GM23338 (cell line): ENCODE measurements at regions not wholly inside any gene's neighbourhood (a gene's known extent, or its start where the extent isn't known, plus 50 kb on each side); places are given as distances from the start of the nearest gene placed in this dataset.

Experiments used
- EZH2 ChIP-seq: fragments of 200-600 bp; sonication (generic); IDR thresholded peaks from one replicate; pipeline ENCODE4 v1.8.0; 2017; ENCODE audit warnings: antibody characterized with exemption, mild to moderate bottlenecking, low read depth; ENCODE audit not compliant: unreplicated experiment
- EZH2phosphoT487 ChIP-seq: fragments of 200-600 bp; sonication (generic); IDR thresholded peaks from one replicate; pipeline ENCODE4 v1.8.1; 2018; ENCODE audit warnings: antibody characterized with exemption; ENCODE audit not compliant: unreplicated experiment
- POLR2AphosphoS5 ChIP-seq: IDR thresholded peaks from 2 replicates; pipeline ENCODE4 v1.6.1; 2016; ENCODE audit warnings: antibody characterized with exemption, low read depth
- TF ChIP-seq, protein P1 (sequence below), 2 experiments: fragments of 200-600 bp in 1 of 2; sonication (generic) in 1 of 2; conservative IDR thresholded peaks; 2 replicates each; pipeline versions ENCODE4 v1.5.1 to v1.6.1; 2016 to 2017; ENCODE audit warnings: antibody characterized with exemption in 2 of 2, low read depth in 2 of 2, mild to moderate bottlenecking in 2 of 2, moderate library complexity in 1 of 2

DNA sequence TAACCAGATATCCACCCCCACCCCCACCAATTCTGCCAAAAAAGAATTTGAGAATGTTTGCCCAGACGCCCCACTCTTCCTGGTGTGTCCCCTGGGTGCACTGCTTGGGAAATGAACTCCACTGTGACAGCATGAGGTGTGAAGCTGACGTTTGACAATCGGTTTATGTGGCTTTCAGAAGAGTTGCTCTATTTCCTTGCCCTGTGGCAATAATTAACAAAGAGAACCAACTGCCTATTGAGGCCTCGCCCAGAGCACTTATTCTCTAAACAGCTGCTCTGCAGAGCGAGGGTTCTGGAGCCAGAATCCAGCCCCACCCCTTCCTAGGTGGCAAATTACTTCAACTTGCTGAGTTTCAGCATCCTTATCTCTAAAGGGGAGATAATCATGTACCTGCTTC, 115.8 kb upstream of the SIX3 start:
- TF ChIP-seq, protein P1, sequence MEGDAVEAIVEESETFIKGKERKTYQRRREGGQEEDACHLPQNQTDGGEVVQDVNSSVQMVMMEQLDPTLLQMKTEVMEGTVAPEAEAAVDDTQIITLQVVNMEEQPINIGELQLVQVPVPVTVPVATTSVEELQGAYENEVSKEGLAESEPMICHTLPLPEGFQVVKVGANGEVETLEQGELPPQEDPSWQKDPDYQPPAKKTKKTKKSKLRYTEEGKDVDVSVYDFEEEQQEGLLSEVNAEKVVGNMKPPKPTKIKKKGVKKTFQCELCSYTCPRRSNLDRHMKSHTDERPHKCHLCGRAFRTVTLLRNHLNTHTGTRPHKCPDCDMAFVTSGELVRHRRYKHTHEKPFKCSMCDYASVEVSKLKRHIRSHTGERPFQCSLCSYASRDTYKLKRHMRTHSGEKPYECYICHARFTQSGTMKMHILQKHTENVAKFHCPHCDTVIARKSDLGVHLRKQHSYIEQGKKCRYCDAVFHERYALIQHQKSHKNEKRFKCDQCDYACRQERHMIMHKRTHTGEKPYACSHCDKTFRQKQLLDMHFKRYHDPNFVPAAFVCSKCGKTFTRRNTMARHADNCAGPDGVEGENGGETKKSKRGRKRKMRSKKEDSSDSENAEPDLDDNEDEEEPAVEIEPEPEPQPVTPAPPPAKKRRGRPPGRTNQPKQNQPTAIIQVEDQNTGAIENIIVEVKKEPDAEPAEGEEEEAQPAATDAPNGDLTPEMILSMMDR (conservative IDR thresholded peaks at IDR 0.05; ENCODE audit: low read depth in 2 of 2) = no peak
- no peak for TF ChIP-seq EZH2phosphoT487
- no peak for TF ChIP-seq EZH2
- TF ChIP-seq POLR2AphosphoS5 = no peak
